LNCaP clone FGC (cell line): ENCODE measurements at regions not wholly inside any gene's neighbourhood (a gene's known extent, or its start where the extent isn't known, plus 50 kb on each side); places are given as distances from the start of the nearest gene placed in this dataset.

Experiments used
- DNase-seq: peaks from one replicate; pipeline ENCODE4 v3.0.0-alpha.2; 2011; ENCODE audit warnings: low read depth
- H3K4me3 ChIP-seq: 2 replicates; pipeline ENCODE4 v1.5.1; 2011; ENCODE audit warnings: mild to moderate bottlenecking, low read depth, low read length, control low read depth
- CTCF ChIP-seq: IDR thresholded peaks from 2 replicates; pipeline ENCODE4 v1.5.1; 2012; ENCODE audit warnings: mild to moderate bottlenecking; ENCODE audit not compliant: control insufficient read depth, insufficient read depth; ENCODE audit errors: extremely low read depth

- TF ChIP-seq CTCF: no peak
- DNase-seq: no peak
- H3K4me3 ChIP-seq: no peak overlapping the region
These were observed 1323.2 kb downstream of the FSCB start for GRCh38 chr14:43183916-43184315.

- no peak for TF ChIP-seq CTCF
- H3K4me3 ChIP-seq: no peak overlapping the region
- DNase-seq: no peak
These were observed 1331.2 kb downstream of the FSCB start for GRCh38 chr14:43175896-43176295.

GRCh38 chr14:43172899-43173548 is 1334.1 kb downstream of the FSCB start:
- DNase-seq: no peak
- no peak overlapping the region for H3K4me3 ChIP-seq
- TF ChIP-seq CTCF: no peak

DNA sequence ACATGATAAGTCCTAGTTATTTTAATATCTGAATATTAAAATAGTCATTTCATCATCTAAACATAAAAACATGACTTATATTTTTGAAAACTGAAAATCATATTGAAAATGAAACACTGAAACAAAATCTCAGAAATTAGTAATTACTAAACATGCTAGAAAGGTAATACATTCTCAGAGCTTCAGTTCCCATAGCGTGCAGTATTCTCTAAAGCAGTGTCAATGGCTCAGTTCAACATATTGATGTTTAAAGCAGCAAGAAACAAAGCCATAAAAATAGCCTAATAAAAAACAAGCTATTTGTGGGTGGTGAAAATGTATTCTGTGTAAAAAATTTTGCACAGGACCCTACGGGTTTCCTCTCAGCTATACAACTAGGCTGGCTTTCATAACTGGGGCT is 1337.4 kb downstream of the FSCB start:
- H3K4me3 ChIP-seq: no peak overlapping the region
- TF ChIP-seq CTCF: no peak
- DNase-seq: no peak

- no peak for DNase-seq
- no peak for TF ChIP-seq CTCF
- H3K4me3 ChIP-seq: no peak overlapping the region
These were observed 1338.6 kb downstream of the FSCB start for GRCh38 chr14:43168371-43168925.

GRCh38 chr14:43166163-43166562 is 1340.9 kb downstream of the FSCB start:
- no peak for DNase-seq
- H3K4me3 ChIP-seq: no peak overlapping the region
- TF ChIP-seq CTCF: no peak

- no peak overlapping the region for H3K4me3 ChIP-seq
- TF ChIP-seq CTCF: no peak
- DNase-seq: peak; percentile 3
These were observed 1341.4 kb downstream of the FSCB start for GRCh38 chr14:43165651-43166050.
